A549 (cell line): ENCODE measurements at regions not wholly inside any gene's neighbourhood (a gene's known extent, or its start where the extent isn't known, plus 50 kb on each side); places are given as distances from the start of the nearest gene placed in this dataset.

ENCODE experiments used
- ATAC-seq, 2 experiments: fragments of 200-7000 bp in 1 of 2; fragments of >200 bp in 1 of 2; cut with Nextera tagmentation in 1 of 2; cut with Tn5 transposase in 1 of 2; 3 replicates each; pipeline versions ENCODE4 v1.8.0 to v1.9.1; 2018 to 2020; ENCODE audit warnings: mild to moderate bottlenecking in 1 of 2, moderate library complexity in 1 of 2
- CTCF ChIA-PET: fragments of 300-600 bp; sonication (Branson Sonifier 250); formaldehyde crosslinking; extraction: SDS; loops from one replicate; lab custom pipeline; 2021; ENCODE audit warnings: antibody characterized with exemption, inconsistent platforms; lab: Yijun Ruan, JAX
- POLR2A ChIA-PET: fragments of 350-600 bp; formaldehyde crosslinking; extraction: SDS; loops from one replicate; lab custom pipeline; 2021; ENCODE audit warnings: antibody characterized with exemption, inconsistent platforms; lab: Yijun Ruan, JAX
- DNase-seq, 2 experiments: peaks; one replicate each; pipeline versions ENCODE4 v3.0.0 to v3.0.0-alpha.2; 2011 to 2016; ENCODE audit warnings: low read depth in 1 of 2, low spot score in 1 of 2
- FAIRE-seq: peaks from 2 replicates; lab custom pipeline; 2011; peaks lifted over from hg19 to GRCh38; lab: Jason Lieb, UNC
- H3K27ac ChIP-seq, 2 experiments: fragments of >200 bp; sonication (Bioruptor Twin); formaldehyde crosslinking; 3 replicates each; pipeline ENCODE4 v1.5.1; 2016 to 2017
- H3K4me1 ChIP-seq: fragments of >200 bp; sonication (Bioruptor Twin); formaldehyde crosslinking; 3 replicates; pipeline ENCODE4 v1.6.1; 2016
- H3K4me2 ChIP-seq: fragments of >200 bp; sonication (Bioruptor Twin); formaldehyde crosslinking; 3 replicates; pipeline ENCODE4 v1.6.1; 2016
- H3K4me3 ChIP-seq: fragments of >200 bp; sonication (Bioruptor Twin); formaldehyde crosslinking; 3 replicates; pipeline ENCODE4 v1.5.1; 2016
- H3K9me3 ChIP-seq: fragments of >200 bp; sonication (Bioruptor Twin); formaldehyde crosslinking; 3 replicates; pipeline ENCODE4 v1.6.1; 2016
- BCL3 ChIP-seq: fragments of >200 bp; sonication (Bioruptor Twin); formaldehyde crosslinking; IDR thresholded peaks from 3 replicates; pipeline ENCODE4 v1.6.1; 2016
- CBX2 ChIP-seq: fragments of 200-600 bp; sonication (generic); IDR thresholded peaks from 2 replicates; pipeline ENCODE4 v1.6.1; 2016; ENCODE audit warnings: low read depth, mild to moderate bottlenecking, borderline replicate concordance
- CEBPB ChIP-seq, 2 experiments: fragments of >200 bp in 1 of 2; sonication (Bioruptor Twin) in 1 of 2; formaldehyde crosslinking in 1 of 2; IDR thresholded peaks; 2 replicates each; pipeline ENCODE4 v1.6.1; 2012 to 2016
- CHD2 ChIP-seq: fragments of 150-350 bp; IDR thresholded peaks from 2 replicates; pipeline ENCODE4 v1.6.1; 2014; ENCODE audit warnings: low read length; ENCODE audit not compliant: partially characterized antibody
- E2F6 ChIP-seq: IDR thresholded peaks from 2 replicates; pipeline ENCODE4 v1.6.1; 2012; ENCODE audit warnings: low read depth, borderline replicate concordance
- EP300 ChIP-seq, 2 experiments: fragments of >200 bp; sonication (Bioruptor Twin); formaldehyde crosslinking; IDR thresholded peaks; 2 replicates in 1 of 2; 3 replicates in 1 of 2; pipeline ENCODE4 v1.6.1; 2016 to 2017
- ESRRA ChIP-seq: fragments of 150-350 bp; IDR thresholded peaks from 2 replicates; pipeline ENCODE4 v1.6.1; 2014; ENCODE audit warnings: mild to moderate bottlenecking, low read length, borderline replicate concordance
- FOSB ChIP-seq: fragments of 250-450 bp; sonication (Bioruptor Pico); IDR thresholded peaks from 2 replicates; pipeline ENCODE4 v1.5.0; 2020; ENCODE audit warnings: mild to moderate bottlenecking, moderate library complexity
- FOXS1 ChIP-seq: fragments of 250-450 bp; sonication (Bioruptor Pico); IDR thresholded peaks from 2 replicates; pipeline ENCODE4 v1.5.0; 2020; ENCODE audit warnings: mild to moderate bottlenecking, moderate library complexity
- GATA3 ChIP-seq: IDR thresholded peaks from 2 replicates; pipeline ENCODE4 v1.6.1; 2012; ENCODE audit warnings: borderline replicate concordance
- HEYL ChIP-seq: fragments of 250-450 bp; sonication (Bioruptor Pico); IDR thresholded peaks from 2 replicates; pipeline ENCODE4 v1.8.0; 2021; ENCODE audit warnings: mild to moderate bottlenecking, moderate library complexity
- HOXB13 ChIP-seq: fragments of 250-450 bp; sonication (Bioruptor Pico); IDR thresholded peaks from 2 replicates; pipeline ENCODE4 v1.5.0; 2020; ENCODE audit warnings: low read depth, mild to moderate bottlenecking, moderate library complexity
- JUNB ChIP-seq: fragments of >200 bp; sonication (Bioruptor Twin); formaldehyde crosslinking; IDR thresholded peaks from 2 replicates; pipeline ENCODE4 v1.6.1; 2016
- KDM5A ChIP-seq: fragments of 200-600 bp; sonication (generic); IDR thresholded peaks from 2 replicates; pipeline ENCODE4 v1.6.1; 2016; ENCODE audit warnings: antibody characterized with exemption, mild to moderate bottlenecking
- MAFK ChIP-seq: fragments of 450-650 bp; IDR thresholded peaks from 2 replicates; pipeline ENCODE4 v1.6.1; 2014; ENCODE audit not compliant: partially characterized antibody
- MAX ChIP-seq: IDR thresholded peaks from 2 replicates; pipeline ENCODE4 v1.6.1; 2012
- MYC ChIP-seq: IDR thresholded peaks from 2 replicates; pipeline ENCODE4 v1.6.1; 2012; ENCODE audit warnings: mild to moderate bottlenecking, inconsistent platforms, low read length, improper control_type of control experiment, borderline replicate concordance
- NFE2L2 ChIP-seq: fragments of 150-350 bp; conservative IDR thresholded peaks from 2 replicates; pipeline ENCODE4 v1.6.1; 2014; ENCODE audit warnings: low read length
- NPAS2 ChIP-seq: fragments of 250-450 bp; sonication (Bioruptor Pico); IDR thresholded peaks from 2 replicates; pipeline ENCODE4 v1.8.0; 2022; ENCODE audit warnings: mild to moderate bottlenecking, moderate library complexity, borderline replicate concordance
- NR3C1 ChIP-seq: fragments of >200 bp; sonication (Bioruptor Twin); formaldehyde crosslinking; IDR thresholded peaks from 3 replicates; pipeline ENCODE4 v1.6.1; 2017
- RFX5 ChIP-seq: fragments of 450-650 bp; IDR thresholded peaks from 2 replicates; pipeline ENCODE4 v1.7.1; 2014; ENCODE audit warnings: antibody characterized with exemption, mild to moderate bottlenecking, moderate library complexity
- RNF2 ChIP-seq: fragments of 200-600 bp; sonication (generic); IDR thresholded peaks from 2 replicates; pipeline ENCODE4 v1.6.1; 2016; ENCODE audit warnings: low read depth, mild to moderate bottlenecking, antibody characterized with exemption, moderate library complexity, borderline replicate concordance
- SMC3 ChIP-seq: fragments of >200 bp; sonication (Bioruptor Twin); formaldehyde crosslinking; IDR thresholded peaks from 3 replicates; pipeline ENCODE4 v1.6.1; 2018; ENCODE audit warnings: inconsistent platforms
- SREBF2 ChIP-seq: fragments of 450-650 bp; IDR thresholded peaks from 2 replicates; pipeline ENCODE4 v1.6.1; 2014; ENCODE audit warnings: mild to moderate bottlenecking, moderate library complexity
- TP53 ChIP-seq: fragments of 250-450 bp; sonication (Bioruptor Pico); IDR thresholded peaks from 2 replicates; pipeline ENCODE4 v1.5.0; 2021; ENCODE audit warnings: mild to moderate bottlenecking, moderate library complexity
- ZC3H11A ChIP-seq: fragments of 450-650 bp; IDR thresholded peaks from 2 replicates; pipeline ENCODE4 v1.6.1; 2014; ENCODE audit warnings: antibody characterized with exemption, mild to moderate bottlenecking
- ZSCAN20 ChIP-seq: fragments of 250-450 bp; sonication (Bioruptor Pico); IDR thresholded peaks from 2 replicates; pipeline ENCODE4 v1.8.0; 2022; ENCODE audit warnings: mild to moderate bottlenecking, moderate library complexity
- WGBS: methylation state at CpG from one replicate; pipeline ENCODE4 v1.1.6; 2017; ENCODE audit errors: missing lambda C conversion rate; 5-methylcytosine and 5-hydroxymethylcytosine counted together
- TF ChIP-seq, protein P1 (sequence below): fragments of 150-350 bp; IDR thresholded peaks from 2 replicates; pipeline ENCODE4 v1.6.1; 2014; ENCODE audit warnings: low read depth, mild to moderate bottlenecking, low read length
- TF ChIP-seq, protein P2 (sequence below): fragments of >200 bp; sonication (Bioruptor Twin); formaldehyde crosslinking; IDR thresholded peaks from 2 replicates; pipeline ENCODE4 v1.6.1; 2016
- TF ChIP-seq, protein P3 (sequence below): fragments of 200-600 bp; sonication (generic); IDR thresholded peaks from 2 replicates; pipeline ENCODE4 v1.6.1; 2016; ENCODE audit warnings: antibody characterized with exemption, mild to moderate bottlenecking, moderate library complexity

DNA sequence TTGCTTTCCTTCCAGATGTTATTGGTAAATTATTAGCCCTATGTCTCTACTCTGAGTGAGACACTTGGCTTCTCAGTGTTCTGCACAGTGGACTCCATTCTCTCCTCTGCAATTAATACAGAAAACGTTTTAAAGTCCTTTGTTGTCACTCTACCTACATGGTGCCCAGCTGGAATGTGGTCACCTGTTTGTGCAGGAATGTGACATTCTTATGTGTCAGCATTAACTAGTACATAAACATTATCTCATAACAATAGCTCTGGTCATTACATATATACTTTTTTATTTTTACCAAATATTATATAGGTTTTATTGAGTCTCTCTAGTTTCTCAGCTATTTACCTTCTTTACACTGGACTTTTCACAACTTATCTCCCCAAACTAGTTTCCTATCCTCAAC, 147.0 kb upstream of the KCNMB2 start:
- WGBS = 4% methylated on average over 1 of the region's 1 CpG
- CTCF ChIA-PET = no interaction called here
- ATAC-seq = no peak

DNA sequence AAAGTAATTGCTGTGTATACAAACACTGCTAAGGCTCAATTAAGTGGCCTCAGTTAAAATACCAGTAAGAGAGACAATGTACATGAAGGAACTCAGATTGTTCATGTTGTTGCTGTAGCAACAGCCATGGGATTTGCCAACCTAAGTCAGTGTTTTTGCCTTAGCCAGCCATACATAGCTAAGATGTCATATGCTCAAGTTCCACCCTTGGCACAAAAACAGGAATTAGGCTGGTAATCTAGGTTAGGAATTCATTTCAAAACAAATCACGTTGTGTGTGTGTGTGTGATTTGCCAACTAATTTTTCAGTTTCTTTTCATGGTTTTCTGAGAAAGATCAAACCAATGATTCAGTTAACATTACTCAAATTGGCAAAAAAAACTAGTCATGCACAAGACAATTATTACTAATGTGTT, 143.7 kb upstream of the KCNMB2 start:
- DNase-seq (no peak), ATAC-seq (no peak), FAIRE-seq (no peak)
- WGBS = 5% methylated on average over 1 of the region's 1 CpG
- no peak overlapping the region for H3K4me2 ChIP-seq
- no peak overlapping the region for H3K4me3 ChIP-seq
- ChIA-PET POLR2A (no interaction called here), CTCF (no interaction called here)
- H3K4me1 ChIP-seq = 0 out of 3 replicates have a peak, but pooled peaks cover 2% of the 10 kb centered on the region
- H3K9me3 ChIP-seq = no peaks in the 10 kb centered on the region
- TF ChIP-seq ZC3H11A (no peak), HEYL (CRISPR knock-in tag) (no peak), SMC3 (no peak), RNF2 (no peak), FOSB (CRISPR knock-in tag) (no peak), SREBF2 (no peak), ESRRA (no peak), CEBPB (IDR thresholded peaks at IDR 0.05) (no peak), NFE2L2 (no peak), HOXB13 (CRISPR knock-in tag) (no peak), MYC (no peak), MAX (no peak), ZSCAN20 (CRISPR knock-in tag) (no peak), NPAS2 (CRISPR knock-in tag) (no peak), TP53 (no peak), E2F6 (no peak), NR3C1 (no peak)
- TF ChIP-seq, protein P1, sequence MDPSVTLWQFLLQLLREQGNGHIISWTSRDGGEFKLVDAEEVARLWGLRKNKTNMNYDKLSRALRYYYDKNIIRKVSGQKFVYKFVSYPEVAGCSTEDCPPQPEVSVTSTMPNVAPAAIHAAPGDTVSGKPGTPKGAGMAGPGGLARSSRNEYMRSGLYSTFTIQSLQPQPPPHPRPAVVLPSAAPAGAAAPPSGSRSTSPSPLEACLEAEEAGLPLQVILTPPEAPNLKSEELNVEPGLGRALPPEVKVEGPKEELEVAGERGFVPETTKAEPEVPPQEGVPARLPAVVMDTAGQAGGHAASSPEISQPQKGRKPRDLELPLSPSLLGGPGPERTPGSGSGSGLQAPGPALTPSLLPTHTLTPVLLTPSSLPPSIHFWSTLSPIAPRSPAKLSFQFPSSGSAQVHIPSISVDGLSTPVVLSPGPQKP = no peak
- no peak overlapping the region for H3K27ac ChIP-seq

More for the DNA sequence above, 147.0 kb upstream of the KCNMB2 start:
- Histone ChIP-seq H3K27ac (no peak overlapping the region), H3K4me1 (0 out of 3 replicates have a peak, but pooled peaks cover 2% of the 10 kb centered on the region), H3K9me3 (no peaks in the 10 kb centered on the region), H3K4me2 (no peak overlapping the region), H3K4me3 (no peak overlapping the region)
- FAIRE-seq = no peak
- no peak for DNase-seq
- no peak for TF ChIP-seq FOXS1 (CRISPR knock-in tag)
- TF ChIP-seq CHD2 = no peak
- TF ChIP-seq MAFK = peak; percentile 17
- POLR2A ChIA-PET = no interaction called here

DNA sequence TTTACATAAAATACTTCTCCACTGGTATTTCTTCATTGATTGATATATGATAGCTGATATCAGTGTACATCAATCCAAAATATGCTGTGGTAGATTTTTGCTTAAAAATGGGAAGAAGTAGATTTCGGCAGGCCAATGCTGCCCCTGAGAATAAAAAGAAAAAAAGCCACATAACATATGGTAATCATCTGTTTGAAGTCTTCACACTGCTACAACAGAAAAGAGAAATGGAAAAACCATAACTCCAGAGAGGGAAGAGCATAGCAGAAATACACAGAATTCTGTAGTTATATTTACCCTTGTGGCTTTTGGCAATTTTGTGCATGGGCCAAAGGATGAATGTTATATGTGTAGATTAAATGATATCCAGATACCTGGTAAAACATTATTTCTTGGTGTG, 143.1 kb upstream of the KCNMB2 start:
- WGBS = 0% methylated on average over 1 of the region's 1 CpG
- Histone ChIP-seq H3K4me1 (0 out of 3 replicates have a peak, but pooled peaks cover 2% of the 10 kb centered on the region), H3K4me3 (no peak overlapping the region), H3K27ac (no peak overlapping the region), H3K9me3 (no peaks in the 10 kb centered on the region), H3K4me2 (no peak overlapping the region)
- POLR2A ChIA-PET = no interaction called here
- FAIRE-seq (no peak), DNase-seq (no peak), ATAC-seq (no peak)
- CTCF ChIA-PET = no interaction called here
- TF ChIP-seq KDM5A (no peak), NPAS2 (CRISPR knock-in tag) (no peak), NFE2L2 (no peak), JUNB (no peak), EP300 (IDR thresholded peaks at IDR 0.05) (no peak), RFX5 (no peak), FOXS1 (CRISPR knock-in tag) (no peak), BCL3 (no peak), CBX2 (no peak), GATA3 (no peak)
- TF ChIP-seq, protein P2, sequence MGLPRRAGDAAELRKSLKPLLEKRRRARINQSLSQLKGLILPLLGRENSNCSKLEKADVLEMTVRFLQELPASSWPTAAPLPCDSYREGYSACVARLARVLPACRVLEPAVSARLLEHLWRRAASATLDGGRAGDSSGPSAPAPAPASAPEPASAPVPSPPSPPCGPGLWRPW = no peak
- TF ChIP-seq, protein P3, sequence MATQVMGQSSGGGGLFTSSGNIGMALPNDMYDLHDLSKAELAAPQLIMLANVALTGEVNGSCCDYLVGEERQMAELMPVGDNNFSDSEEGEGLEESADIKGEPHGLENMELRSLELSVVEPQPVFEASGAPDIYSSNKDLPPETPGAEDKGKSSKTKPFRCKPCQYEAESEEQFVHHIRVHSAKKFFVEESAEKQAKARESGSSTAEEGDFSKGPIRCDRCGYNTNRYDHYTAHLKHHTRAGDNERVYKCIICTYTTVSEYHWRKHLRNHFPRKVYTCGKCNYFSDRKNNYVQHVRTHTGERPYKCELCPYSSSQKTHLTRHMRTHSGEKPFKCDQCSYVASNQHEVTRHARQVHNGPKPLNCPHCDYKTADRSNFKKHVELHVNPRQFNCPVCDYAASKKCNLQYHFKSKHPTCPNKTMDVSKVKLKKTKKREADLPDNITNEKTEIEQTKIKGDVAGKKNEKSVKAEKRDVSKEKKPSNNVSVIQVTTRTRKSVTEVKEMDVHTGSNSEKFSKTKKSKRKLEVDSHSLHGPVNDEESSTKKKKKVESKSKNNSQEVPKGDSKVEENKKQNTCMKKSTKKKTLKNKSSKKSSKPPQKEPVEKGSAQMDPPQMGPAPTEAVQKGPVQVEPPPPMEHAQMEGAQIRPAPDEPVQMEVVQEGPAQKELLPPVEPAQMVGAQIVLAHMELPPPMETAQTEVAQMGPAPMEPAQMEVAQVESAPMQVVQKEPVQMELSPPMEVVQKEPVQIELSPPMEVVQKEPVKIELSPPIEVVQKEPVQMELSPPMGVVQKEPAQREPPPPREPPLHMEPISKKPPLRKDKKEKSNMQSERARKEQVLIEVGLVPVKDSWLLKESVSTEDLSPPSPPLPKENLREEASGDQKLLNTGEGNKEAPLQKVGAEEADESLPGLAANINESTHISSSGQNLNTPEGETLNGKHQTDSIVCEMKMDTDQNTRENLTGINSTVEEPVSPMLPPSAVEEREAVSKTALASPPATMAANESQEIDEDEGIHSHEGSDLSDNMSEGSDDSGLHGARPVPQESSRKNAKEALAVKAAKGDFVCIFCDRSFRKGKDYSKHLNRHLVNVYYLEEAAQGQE = no peak
